ENCODE measurements at regions not wholly inside any gene's neighbourhood (a gene's known extent, or its start where the extent isn't known, plus 50 kb on each side); places are given as distances from the start of the nearest gene placed in this dataset.
"Not testable (repeated sequence)": the region's sequence is repeated elsewhere in the genome, so short reads cannot be mapped to it uniquely, and the experiment has no call there.

DNA sequence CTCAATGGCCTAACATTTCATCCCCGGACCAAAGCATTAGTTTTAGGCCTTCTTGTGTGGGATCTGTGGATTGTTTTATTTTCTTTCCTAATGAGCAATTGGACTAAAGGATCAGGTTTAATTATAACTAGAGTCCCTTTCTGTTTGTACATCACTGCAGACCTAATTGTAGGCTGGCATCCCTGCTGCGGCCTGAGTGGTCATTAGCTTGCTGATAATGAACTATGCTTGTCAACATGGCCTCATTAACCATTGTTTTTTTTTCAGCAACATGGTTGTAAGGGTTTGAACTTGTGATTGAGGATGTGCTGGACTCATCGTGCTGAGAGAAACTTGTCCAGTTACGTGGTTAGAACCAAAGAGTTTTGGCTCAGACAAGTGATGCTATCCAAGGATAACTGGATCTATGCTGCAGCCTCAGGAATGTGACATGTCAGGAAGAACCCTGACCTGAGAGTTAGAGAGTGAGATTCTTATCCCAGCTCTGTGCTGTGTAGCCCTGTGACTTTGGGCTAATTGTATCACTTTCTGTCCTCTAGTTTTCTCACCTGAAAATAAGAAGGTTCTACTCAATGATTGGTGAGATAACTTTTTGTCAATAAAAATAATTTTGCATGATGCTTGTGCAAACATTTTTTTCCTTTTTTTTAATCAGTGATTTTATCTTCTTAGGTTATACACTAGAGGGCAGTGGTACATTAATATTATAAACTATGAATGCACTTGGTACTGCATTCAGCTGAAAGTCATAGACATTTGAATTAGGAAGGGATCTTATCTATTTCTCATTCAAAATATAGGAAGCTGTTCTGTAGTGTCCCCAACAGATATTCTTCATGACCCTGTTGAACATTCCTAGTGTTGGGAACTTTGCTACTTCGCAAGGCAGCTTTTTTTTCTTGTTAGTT lies 140.9 kb downstream of the RNF144B start:
- DNase-seq (ENCODE audit: low read depth), result peak; percentile 41

- DNase-seq (ENCODE audit: low read depth), result no peak
These were observed 143.1 kb downstream of the RNF144B start for GRCh38 chr6:18530201-18530600.

DNA sequence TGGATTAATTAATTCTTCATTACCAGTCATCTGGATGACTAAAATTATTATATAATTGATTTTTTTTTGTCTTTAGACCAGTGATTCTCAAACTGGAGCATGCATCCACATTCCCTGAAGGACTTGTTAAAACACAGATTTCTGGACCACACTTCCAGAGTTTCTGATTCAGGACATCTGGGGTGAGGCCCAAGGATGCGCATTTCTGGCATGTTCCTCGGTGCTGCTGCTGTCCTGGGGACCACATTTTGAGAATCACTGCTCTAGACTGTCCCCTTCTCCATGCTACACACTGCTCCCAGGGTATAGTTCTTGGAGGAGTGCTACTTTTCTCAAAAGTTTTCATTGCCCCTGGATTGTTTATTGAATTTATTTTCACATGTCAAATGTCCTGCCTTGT lies 145.0 kb downstream of the RNF144B start:
- no peak for DNase-seq (ENCODE audit: low read depth)

DNA sequence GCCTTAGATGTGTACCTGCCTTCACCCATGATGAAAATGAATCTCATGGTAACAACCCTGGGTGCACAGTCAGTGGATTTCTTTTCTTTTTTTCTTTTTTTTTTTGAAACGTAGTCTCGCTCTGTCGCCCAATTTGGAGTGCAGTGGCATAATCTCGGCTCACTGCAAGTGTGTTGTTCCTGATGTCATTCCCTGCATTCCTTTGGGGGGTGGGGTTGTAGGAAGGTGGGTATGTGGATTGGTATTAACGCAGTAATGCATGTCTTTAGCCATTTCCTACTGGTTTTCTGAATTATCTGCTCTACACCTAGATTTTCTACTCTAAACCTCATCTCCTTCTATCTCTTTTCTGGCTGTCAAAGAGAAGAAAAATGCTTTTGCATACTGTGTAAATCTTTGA lies 146.6 kb downstream of the RNF144B start:
- DNase-seq (ENCODE audit: low read depth), result peak; percentile 17

- no peak for DNase-seq (ENCODE audit: low read depth)
These were observed 149.5 kb downstream of the RNF144B start for GRCh38 chr6:18536591-18537055.

- DNase-seq (ENCODE audit: low read depth), result no peak
These were observed 151.2 kb downstream of the RNF144B start for GRCh38 chr6:18538315-18538714.

DNA sequence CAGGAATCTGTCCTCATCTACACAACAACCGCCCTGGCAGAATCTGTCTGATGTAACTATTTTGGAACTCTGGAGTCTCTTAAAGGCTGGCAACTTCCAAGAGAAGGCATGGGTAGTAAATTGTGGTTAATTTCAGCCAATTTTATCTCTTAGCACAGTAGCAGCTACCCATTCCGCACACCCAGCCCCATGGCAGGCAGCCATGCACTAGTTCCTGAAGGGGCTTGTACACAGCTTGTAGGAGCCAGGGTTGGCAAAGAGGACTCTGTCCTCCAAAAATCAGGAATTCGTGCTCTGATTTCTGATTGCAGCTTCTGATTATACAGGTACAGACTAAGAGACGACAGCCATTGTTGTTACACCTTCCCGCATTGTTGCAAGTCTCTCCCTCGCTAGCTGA lies 155.9 kb downstream of the RNF144B start:
- no peak for DNase-seq (ENCODE audit: low read depth)

DNA sequence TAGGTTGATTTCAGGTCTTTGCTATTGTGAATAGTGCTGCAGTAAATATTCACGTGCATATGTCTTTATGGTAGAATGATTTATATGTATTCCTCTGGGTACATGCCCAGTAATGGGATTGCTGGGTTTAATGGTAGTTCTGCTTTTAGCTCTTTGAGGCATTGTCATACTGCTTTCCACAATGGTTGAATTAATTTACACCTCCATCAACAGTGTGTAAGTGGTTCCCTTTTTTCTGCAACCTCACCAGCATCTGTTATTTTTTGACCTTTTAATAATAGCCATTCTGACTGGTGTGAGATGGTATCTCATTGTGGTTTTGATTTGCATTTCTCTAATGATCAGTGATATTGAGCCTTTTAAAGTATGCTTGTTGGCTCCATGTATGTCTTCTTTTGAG lies 158.0 kb downstream of the RNF144B start:
- DNase-seq (ENCODE audit: low read depth), result not testable (repeated sequence)

DNA sequence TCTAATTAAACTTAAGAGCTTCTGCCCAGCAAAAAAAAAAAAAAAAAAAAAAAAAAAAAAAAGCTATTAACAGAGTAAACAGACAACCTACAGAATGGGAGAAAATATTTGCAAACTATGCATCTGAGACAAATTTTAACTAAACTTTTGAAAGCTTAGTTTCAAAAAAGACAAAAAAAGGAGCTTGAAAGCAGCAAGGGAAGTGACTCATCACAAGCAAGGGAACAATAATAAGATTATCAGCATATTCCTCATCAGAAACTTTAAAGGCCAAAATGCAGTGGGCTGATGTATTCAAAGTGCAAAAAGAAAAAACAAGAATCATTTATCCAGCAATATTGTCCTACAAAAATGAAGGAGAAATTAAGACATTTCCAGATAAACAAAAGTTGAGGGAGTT lies 158.6 kb downstream of the RNF144B start:
- DNase-seq (ENCODE audit: low read depth), result no peak

- no peak for DNase-seq (ENCODE audit: low read depth)
These were observed 163.0 kb downstream of the RNF144B start for GRCh38 chr6:18550119-18550518.

DNA sequence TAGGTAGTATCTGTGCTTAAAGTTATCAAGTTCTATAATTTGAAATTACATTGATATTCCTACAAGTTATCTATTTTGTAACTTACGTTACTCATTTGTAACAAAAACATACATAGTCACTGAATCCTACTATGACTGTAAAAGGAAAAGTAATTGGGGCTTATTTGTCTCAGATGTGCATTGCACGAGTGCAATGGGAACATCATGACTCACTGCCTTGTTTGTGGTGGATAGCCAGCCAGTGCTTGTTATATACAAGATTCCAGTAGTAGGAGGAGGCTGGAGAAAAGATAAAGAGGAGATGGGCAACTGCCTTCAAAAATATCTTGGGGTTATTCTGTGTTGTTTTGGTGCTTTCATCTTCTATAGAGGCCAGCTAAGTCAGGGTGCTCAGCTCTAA lies 164.1 kb downstream of the RNF144B start:
- peak; percentile 28 for DNase-seq (ENCODE audit: low read depth)

DNA sequence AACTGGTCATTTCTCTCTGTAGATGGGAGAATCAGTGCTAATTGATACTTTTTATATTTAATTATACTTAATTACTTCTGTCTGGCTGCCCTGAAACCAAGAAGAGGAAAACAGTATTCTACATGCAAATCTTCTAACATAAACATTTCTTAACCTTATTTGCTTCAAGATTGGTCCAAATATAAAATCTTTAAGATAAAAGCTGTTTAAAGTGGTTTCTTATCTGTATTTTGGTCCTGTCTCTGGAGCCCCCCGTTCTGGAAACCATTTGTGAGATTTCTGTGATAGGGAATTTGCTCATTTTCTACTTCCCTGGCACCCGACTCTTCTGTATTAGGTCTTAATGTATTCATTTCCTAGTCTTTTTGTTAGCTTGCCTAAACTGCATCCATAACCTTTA lies 168.6 kb downstream of the RNF144B start:
- DNase-seq (ENCODE audit: low read depth), result no peak

GRCh38 chr6:18561037-18561750 lies 174.0 kb downstream of the RNF144B start:
- no peak for DNase-seq (ENCODE audit: low read depth)

DNA sequence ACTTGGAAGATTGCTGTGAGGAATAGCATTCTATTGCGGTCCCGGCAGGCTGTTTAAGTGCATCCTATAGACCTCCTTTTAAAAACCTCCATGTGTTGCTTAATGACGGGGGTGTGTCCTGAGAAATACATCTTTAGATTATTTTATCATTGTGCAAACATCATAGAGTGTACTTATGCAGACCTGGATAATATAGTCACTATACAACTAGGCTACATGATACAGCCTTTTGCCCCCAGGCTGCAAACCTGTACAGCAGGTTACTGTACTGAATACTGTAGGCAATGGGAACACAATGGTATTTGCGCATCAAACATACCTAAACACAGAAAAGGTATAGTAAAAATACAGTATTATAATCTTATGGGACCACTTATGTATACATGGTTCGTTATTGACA lies 175.6 kb downstream of the RNF144B start:
- no peak for DNase-seq (ENCODE audit: low read depth)

- DNase-seq (ENCODE audit: low read depth), result no peak
These were observed 177.6 kb downstream of the RNF144B start for GRCh38 chr6:18564775-18565174.

DNA sequence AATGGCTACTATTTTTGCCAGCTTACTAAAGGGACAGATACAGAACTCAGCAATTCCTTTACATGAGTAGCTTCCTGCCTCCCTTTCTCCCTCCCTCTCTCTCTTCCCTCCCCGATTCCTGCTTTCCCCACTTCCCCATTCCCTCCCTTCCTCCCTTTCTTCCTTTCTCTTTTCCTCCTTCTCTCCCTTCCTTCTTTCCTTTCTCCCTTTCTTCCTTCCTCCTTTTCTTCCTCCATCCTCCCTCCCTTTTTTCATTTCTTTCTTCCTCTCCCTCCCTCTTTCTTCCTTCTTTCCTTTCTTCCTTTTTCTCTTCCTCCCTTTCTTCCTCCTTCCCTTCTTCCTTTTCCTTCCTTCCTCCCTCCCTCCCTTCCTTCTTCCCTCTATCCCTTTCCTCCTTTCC lies 178.1 kb downstream of the RNF144B start:
- no peak for DNase-seq (ENCODE audit: low read depth)

GRCh38 chr6:18567380-18567779 lies 180.2 kb downstream of the RNF144B start:
- DNase-seq (ENCODE audit: low read depth), result no peak

- DNase-seq (ENCODE audit: low read depth), result no peak
These were observed 190.3 kb downstream of the RNF144B start for GRCh38 chr6:18577491-18577890.

GRCh38 chr6:18579166-18579565 lies 192.0 kb downstream of the RNF144B start:
- no peak for DNase-seq (ENCODE audit: low read depth)

- no peak for DNase-seq (ENCODE audit: low read depth)
These were observed 192.7 kb downstream of the RNF144B start for GRCh38 chr6:18579869-18580268.

GRCh38 chr6:18584372-18584771 lies 197.2 kb downstream of the RNF144B start:
- no peak for DNase-seq (ENCODE audit: low read depth)

DNA sequence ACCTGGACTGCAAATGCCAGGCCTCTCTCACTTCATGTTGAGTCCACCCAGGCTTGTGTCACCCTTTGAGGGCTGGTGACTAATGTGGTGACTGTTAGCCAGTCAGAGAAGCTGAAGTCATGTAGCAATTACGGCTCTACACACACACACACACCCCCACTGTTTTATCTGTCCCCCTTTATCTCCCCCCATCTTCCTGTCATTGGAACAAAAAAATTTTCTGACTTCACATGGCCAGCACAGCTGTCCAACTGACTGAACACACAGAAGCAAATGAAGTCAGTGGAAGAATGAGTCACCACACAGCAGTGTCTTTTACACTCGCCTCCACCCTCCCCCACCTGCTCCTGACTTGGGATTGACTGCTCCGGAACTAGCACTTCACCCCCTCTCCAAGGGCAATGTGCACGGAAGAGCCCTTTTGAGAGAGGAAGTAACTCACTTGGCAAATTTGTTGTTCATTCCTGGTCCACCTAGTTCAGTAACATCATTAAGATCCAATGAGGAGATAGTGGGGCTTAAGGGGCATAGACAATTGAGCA lies 198.0 kb downstream of the RNF144B start:
- peak; percentile 81 for DNase-seq (ENCODE audit: low read depth)

- DNase-seq (ENCODE audit: low read depth), result no peak
These were observed 199.0 kb downstream of the RNF144B start for GRCh38 chr6:18586133-18586532.

Data from renal cortical epithelial cell (primary cell).